ENCODE measurements at regions not wholly inside any gene's neighbourhood (a gene's known extent, or its start where the extent isn't known, plus 50 kb on each side); places are given as distances from the start of the nearest gene placed in this dataset.
"Not testable (repeated sequence)": the region's sequence is repeated elsewhere in the genome, so short reads cannot be mapped to it uniquely, and the experiment has no call there.

DNA sequence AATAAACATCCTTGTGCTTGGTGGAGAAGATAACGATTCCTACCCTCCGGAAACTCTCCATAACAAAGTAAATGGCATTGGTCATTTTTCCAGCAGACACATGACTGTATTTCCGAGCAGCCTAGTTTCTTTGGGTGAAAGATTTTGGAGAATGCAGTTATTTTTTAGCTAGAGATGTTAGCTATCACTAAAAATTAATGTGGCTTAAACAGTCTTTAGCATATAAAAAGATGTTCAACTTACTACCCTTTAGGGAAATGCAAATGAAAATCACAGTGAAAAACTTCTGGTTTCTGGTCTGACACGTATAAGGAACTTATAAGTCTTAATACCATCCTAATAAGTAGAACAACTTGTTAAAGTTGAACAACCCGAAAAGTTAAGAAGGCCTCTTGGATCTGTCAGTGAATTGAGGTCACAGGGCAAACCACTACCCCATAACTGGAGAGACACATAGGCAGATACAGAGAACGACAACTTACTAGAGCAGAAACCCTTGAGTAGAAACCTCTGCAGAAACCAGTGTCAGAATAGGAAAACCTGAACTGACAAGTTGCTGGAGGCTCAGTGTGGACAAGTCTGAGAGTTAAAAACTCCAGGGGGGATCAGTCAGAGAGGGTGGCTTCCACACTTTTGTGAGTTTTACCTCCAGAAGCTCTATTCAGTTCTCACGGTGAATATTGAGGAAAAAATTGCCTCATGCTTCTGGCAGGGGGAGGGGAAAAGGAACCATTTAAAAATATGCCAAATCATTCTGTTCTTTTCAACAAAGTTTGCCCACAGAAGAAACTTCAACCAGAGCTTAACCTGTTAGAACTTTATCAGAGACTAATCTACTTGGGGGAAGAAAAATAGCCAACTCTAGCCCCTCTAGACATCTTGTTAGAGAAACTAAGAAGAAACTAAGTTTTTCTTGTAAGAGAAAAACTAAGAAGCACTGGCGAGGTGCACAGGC, 325.2 kb upstream of the RPS23 start:
- DNase-seq (ENCODE audit: low spot score) = no peak

DNA sequence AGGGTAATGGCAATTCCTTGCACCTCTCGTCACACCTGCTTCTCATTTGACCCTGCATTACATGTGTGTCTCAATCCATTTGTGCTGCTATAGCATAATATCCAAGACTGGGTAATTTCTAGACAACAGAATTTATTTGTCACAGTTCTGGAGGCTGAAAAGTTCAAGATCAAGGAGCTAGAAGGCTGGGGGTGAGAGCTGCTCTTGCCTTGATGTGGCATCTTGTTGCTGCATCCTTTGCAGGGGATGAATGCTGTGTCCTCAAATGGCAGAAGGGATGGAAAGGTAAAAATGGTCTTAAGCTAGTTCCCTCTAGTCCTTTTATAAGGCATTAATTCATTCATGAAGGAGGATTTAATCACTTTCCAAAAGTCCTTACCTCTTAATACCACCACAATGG, 323.7 kb upstream of the RPS23 start:
- no peak for DNase-seq (ENCODE audit: low spot score)

DNA sequence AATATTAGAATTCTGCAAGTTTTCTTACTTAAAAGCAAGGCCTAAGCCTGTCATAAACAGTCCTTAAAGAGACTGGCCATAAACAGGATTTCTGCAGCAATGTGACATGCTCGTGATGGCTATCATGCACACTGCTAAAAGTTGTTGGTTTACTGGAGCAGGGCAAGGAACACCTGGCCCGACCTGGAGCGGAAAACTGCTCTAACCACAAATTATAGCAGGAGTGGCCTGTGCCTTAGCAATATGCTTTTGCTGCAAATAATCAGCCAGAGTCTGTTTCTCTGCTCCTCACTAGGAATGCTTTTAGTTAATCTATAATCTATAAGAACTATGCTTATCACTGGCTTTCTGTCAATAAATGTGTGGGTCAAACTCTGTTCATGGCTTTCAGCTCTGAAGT, 322.9 kb upstream of the RPS23 start:
- no peak for DNase-seq (ENCODE audit: low spot score)

DNA sequence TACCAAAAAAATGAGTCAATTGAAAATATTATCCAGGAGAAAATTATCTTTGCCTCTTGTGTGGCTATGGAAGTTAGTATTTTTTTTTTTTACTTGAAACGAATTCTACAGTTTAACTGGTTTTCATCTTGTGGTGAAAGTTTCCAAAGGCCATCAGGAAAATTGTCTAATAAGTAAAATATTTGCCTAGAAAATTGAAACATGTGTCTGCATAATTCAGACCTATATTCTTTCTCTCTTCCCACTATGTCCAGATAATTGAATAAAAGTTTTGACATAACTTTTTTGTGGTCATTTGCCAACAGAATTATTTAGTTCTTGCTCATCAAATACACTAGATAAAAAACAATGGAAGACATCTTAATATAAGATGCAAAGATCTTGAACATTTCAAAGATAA, 321.5 kb upstream of the RPS23 start:
- DNase-seq (ENCODE audit: low spot score) = no peak

DNA sequence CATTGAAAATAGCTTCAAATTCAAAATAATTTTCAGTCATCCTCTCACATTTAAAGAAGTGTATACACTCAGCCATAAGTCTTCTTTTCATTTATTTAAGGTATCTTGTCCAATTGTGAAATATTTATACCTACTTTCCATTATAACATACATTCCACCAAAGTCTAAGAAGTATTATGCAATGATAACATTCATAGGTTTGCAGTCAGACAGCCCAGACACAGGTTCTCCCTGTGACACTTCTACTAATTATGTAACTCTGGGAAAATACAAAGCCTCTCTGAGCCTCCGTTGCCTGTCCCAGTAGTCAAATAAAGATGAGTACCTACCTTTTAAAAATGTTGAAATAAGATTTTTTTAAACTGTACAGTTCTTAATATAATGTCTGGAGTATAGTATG, 320.9 kb upstream of the RPS23 start:
- DNase-seq (ENCODE audit: low spot score) = no peak

DNA sequence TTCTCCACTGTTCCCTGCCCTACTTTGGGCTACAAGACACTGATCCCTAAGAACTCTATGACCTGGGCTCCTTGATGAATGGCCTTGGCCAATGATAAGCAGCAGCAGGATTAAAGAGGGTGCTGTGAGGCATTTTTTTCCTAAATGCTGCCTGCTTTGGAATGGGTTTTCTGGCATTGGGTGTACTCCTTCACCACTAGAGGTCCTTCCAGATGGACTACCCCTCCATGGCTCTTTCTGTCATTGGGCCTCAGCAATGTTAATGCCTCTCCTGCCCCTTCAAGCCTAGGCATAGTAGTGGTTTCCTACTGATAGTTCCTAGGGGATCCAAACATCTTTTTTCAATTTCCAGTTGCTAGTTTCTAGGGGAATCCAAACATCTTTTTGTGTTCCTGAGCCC, 319.3 kb upstream of the RPS23 start:
- DNase-seq (ENCODE audit: low spot score) = peak; percentile 83

DNA sequence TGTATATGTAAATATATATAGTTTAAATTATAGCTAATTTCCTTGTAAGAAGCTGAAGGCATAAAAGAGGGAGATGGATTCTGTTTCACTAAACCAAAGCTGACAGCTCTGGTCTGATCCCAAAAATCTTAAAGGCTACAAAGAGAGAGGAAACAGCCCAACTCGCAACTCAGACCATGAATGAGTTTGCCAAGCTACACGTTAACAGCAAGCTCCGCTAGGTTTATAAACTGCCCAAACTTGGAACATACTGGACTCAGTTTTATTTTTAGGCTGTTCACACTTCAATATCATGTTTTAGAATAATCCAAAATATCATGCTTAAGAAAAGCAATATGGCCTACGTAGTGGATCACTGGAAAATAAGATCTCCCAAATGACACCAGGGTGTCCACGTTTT, 318.3 kb upstream of the RPS23 start:
- DNase-seq (ENCODE audit: low spot score) = no peak

DNA sequence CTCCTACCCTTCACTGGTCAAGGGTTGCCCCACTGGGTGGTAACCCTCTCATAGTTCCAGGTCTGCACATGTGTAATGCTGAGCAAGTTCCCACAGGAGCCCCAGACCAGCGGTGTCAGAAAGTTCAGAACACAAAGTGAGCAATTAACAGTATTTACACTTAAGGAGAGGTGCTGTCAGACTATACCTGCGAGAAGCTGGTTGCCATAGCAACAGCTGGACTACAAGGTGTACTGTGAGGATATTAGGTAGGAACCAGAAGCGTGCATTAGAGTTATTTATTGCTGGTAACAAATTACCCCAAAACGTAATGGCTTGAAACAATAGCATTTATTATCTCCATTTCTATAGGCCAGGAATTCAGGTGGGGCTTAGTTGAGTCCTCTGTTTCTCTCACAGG, 317.0 kb upstream of the RPS23 start:
- peak; percentile 20 for DNase-seq (ENCODE audit: low spot score)

DNA sequence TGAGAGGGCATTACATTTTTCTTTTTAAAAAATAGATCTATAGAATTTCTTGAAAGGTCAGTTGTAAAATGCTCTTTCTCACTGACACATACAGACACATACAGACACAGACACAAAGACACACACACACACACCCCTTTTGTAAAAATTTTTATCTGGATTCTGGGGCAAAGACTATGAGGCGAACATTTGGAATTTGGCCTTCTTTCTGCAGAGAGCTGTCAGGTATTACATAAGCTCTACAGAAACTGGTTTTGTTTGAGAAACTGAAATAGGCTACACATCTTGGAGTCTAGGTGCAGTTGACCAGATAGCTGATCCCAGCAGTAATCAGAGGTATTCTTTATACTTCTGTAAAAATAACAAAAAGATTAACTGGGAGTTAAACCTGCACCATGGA, 315.9 kb upstream of the RPS23 start:
- DNase-seq (ENCODE audit: low spot score) = no peak

DNA sequence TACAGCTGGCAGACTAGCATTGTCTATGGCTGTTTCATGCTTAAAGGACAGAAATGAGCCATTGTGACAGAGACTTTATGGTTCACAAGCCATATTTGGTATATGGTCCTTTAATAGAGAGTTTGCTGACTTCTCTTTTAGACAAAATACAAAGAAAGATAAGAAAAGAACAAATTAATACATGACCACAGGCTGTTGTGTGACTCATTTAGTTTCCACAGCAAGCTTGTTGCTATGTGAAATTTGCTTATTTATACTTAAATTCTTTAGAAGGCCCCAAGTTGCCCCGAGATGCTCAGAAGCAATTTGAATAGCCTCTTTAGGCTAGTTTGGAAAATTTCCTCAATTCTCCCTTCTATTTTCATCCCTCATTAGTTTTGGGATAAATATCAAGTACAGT, 315.3 kb upstream of the RPS23 start:
- DNase-seq (ENCODE audit: low spot score) = no peak

DNA sequence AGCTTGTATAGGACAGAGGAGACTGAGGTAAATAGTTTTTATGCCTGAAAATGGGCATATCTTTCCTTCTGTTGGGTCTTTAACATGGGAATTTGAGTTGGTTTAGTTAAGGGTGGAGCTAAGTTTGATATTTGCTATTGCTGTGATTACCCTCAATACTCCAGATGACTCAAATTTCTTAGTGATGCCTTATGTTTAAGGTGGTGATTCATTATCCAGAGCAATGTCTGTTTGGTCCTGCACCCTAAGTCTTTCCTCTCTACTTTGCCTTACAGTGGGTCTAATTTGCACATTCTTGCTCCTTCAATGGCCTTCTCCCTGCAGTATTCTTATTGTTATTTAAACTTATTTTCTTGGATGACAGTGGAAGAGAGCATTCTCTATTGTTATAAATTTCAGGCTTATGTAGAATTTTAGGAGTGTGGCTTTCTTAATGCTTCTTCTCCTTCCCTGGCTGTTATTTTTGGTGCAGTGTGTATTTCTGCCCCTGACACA, 312.9 kb upstream of the RPS23 start:
- DNase-seq (ENCODE audit: low spot score) = peak; percentile 21

DNA sequence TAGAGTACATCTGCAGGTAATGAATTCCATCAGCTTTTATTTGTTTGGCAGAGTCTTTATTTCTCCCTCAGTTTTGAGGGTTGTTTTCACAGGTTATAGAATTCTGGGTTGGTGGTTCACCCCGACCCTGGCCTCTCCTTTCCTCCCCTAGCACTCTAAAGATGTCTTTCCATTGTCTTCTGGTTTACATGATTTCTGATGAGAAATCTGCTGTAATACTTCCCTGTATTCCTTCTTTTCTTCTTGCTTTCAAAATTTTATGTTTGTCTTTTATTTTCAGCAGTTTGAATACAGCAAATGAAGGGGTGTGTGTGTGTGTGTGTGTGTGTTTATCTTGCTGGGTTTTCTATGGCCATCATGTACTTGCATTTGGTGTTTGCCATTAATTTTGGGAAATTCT, 312.0 kb upstream of the RPS23 start:
- no peak for DNase-seq (ENCODE audit: low spot score)

DNA sequence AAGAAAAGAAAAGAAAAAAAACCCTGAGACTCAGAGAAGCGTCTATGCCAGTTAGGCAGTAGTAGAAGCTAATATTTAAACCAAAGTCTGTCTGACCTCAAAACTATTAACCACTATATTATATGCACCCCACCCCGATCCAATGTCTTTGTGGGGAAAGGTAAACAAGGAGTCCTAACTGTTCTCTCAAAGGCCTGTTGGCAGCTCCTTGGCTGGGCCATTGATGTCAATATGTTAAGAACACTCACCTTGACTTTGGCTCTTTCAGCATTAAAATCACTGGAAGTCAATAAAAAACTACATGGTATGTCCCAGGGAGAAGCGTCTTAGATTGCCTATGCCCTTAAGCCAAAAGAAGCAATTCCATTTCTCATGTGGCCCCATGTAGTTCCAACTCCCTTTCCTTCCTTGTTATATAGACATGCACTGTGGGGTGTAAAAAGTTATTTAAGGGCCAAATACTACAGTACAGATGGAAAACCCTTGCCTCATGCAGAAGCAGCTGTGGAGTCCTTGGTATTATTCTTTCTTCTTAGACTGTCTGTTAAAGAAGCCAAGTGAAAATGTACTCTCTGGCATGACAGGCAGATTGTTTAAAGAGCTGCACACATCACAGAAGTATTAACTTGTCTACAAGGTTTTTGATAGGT, 308.6 kb upstream of the RPS23 start:
- no peak for DNase-seq (ENCODE audit: low spot score)

DNA sequence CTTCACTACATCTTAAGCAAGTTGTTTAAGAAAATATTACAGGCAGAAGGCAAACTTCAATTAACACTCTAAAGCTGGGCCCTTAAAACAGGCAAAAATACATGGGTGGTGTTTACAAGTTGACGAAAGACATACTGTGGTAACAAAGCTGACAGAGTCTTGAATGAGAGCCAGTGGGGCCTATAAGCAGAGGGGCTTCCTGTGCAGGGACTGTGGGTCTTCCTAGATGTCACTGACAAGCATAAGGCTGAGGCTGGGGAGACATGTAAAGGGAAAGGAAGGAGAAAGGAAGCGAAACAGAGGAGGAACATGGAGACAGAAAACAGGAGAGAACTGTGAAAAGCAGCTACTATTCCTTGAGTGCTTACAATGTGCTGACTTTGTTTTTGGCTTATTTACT, 308.0 kb upstream of the RPS23 start:
- no peak for DNase-seq (ENCODE audit: low spot score)

DNA sequence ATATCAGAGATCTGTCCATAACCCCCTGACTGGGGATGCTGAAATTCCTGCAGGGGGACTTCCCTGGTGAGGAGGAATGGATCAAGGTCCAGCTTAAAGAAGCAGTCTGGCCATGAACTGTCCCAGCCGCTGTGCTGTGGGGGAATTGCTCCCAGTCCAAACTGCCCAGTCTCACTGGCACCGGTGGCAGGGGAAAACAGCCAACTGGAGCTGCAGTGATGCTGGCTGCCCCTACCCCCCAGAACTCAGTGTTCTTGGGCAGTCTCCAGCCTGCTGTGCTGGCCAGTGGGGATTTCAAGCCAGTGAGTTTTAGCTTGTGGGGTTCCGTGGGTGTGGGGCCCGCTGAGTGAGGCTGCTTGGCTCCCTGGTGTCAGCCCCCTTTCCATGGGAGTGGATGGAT, 306.5 kb upstream of the RPS23 start:
- no peak for DNase-seq (ENCODE audit: low spot score)

DNA sequence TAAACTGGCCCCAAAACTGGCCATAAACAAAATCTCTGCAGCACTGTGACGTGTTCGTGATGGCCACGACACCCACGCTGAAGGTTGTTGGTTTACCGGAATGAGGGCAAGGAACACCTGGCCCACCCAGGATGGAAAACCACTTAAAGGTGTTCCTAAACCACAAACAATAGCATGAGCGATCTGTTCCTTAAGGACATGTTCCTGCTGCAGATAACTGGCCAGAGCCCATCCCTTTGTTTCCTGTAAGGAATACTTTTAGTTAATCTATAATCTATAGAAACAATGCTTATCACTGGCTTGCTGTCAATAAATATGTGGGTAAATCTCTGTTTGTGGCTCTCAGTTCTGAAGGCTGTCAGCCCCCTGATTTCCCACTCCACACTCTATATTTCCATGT, 305.2 kb upstream of the RPS23 start:
- not testable (repeated sequence) for DNase-seq (ENCODE audit: low spot score)

DNA sequence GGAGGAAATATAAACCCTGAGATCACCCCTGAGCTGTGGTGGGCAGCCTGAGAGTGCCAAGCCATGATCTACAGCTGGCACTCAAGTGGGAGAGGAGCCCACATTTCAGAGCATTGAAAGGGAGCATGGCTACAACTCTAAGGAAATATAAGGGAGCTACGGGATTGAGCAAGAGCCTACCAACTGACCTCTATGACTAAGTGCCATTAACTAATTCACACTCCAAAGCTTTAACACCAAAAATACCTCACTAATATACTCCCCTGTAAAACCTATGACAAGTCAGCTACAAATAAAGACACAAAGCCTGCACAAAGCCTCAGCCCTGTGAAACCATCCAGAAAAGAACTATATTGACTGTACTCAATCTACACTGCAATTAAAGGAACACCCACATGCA, 286.8 kb upstream of the RPS23 start:
- DNase-seq (ENCODE audit: low spot score) = no peak

DNA sequence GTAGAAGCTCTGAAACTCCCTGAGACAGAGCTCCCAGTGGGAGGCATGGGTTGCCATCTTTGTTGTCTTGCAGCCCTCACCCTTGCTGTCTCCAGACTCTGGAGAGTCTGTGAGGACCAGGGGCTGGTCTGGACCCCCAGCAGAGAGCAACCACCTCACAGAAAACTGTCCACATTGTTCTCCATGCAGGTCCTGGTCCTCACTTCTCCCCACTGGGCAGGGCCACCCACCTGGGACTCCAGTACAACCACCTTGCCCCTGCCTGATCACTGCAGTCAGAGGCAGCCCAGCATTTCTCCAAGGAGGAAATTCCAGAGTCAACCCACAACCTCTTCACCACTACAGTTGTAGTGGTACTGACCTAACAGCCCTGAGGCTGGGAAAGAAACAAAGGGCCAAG, 285.6 kb upstream of the RPS23 start:
- no peak for DNase-seq (ENCODE audit: low spot score)

DNA sequence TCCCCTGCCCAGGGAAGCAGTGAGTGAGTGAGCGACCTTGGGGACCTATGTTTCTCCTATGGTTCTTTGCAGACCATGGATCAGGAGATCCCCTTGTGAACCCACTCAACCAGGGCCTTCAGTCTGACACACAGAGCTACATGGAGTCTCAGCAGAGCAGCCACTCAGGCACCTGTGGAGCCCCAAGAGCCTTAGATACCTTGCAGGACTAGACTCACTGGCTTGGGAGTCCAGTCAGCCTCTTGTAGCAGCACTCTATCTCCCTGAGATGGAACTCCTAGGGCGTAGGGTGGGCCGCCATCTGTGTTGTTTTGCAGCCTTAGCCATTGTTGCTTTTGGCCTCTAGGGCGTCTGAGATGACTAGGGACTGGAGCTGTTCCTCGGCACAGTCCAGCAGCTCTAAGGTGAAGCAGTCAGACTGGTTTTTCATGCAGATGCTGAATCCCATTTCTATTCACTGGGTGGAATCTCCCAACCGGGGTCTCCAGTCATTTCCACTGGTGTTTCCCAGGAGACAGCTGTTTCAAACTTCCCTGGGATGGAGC, 284.6 kb upstream of the RPS23 start:
- DNase-seq (ENCODE audit: low spot score) = no peak

DNA sequence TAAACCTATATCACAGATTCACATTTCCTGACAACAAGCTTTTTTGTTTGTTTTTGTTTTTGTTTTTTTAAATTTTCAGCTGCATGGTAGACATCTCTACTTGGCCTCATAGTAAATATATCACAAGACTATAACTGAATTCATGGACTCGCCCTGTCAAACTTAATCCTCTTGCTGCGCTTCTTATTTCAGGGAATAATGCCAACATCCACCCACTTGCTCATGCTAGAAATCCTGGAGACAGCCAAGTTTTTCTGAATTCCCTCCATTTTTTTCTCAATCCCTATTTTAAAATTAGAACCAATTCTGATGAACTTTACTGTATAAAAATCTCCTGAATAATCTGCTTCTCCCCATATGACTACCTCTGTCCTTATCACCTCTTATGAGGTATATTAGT, 283.6 kb upstream of the RPS23 start:
- DNase-seq (ENCODE audit: low spot score) = no peak

DNA sequence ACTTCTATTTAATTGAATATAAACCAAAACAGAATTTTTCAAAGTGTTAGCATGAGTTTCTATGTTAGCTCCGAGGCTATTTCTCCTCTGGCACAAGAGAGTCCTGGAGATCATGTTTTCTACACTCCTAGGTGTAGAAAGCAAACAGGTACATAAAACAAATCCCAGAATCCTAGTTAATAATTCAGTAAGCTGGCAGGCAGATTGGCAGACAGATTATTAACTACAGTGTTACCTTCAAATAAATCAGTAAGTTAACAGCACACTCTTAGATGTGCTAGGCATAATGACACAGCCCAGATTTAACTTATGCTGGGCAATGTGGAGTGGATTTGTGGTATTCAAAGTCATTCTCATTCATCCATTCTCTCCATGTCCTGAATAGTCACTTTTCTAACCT, 282.8 kb upstream of the RPS23 start:
- DNase-seq (ENCODE audit: low spot score) = no peak

DNA sequence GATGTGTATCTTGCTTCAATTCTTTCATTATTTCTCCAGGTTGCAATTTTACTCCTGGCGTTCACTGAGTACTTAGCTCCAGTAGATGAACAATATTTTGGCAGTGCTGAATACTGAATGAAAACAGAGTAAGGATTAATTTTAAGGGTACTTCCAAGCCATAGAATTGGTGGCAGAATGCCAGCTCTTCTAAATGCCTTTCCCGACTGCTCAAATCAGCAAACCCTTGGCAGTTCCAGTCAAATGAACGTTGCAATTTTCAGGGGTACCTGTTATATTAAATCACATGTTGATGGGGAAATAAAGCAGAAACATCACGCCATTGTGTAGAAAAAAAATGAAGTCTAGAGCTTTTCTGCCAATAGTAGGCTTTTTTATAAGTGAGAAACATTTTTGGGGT, 282.4 kb upstream of the RPS23 start:
- DNase-seq (ENCODE audit: low spot score) = no peak

DNA sequence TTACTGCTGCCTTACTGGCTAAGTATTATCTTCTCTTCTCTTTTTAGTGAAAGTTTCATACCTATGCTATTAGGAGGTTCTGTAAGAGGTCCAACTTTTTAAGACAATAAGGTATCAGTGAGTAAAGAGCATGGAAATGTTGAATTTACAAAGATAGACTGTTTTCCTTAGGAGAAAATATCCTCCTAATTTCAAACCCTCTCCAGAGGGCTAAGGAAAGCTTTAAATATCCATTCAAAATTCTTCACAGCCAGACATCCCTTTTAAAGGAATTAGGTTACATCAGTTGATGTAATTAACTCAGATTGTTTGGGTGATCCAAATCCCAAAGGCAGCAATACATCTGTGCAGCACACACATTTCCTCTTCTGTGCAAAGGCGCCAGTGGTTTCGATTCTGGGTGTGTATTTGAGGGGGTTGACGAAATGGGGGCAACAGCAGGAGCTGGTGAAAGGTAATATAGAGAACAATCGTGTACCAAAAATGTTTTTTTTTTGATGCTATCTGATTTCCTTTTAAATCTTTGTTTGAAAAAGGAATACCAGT, 273.8 kb upstream of the RPS23 start:
- no peak for DNase-seq (ENCODE audit: low spot score)
